NB4 (cell line): ENCODE measurements at regions not wholly inside any gene's neighbourhood (a gene's known extent, or its start where the extent isn't known, plus 50 kb on each side); places are given as distances from the start of the nearest gene placed in this dataset.
"Not testable (repeated sequence)": the region's sequence is repeated elsewhere in the genome, so short reads cannot be mapped to it uniquely, and the experiment has no call there.

ENCODE experiments used
- DNase-seq: peaks from one replicate; pipeline ENCODE4 v3.0.0; 2010; ENCODE audit warnings: low read depth
- H3K4me3 ChIP-seq: one replicate; pipeline ENCODE4 v1.5.1; 2011; ENCODE audit warnings: mild to moderate bottlenecking, low read depth, low read length, moderate library complexity
- MYC ChIP-seq: IDR thresholded peaks from 2 replicates; pipeline ENCODE4 v1.6.1; 2011; ENCODE audit warnings: low read depth, low read length
- POLR2A ChIP-seq: IDR thresholded peaks from 2 replicates; pipeline ENCODE4 v1.6.1; 2011; ENCODE audit warnings: mild to moderate bottlenecking; ENCODE audit not compliant: insufficient read length; ENCODE audit errors: extremely low read depth
- TF ChIP-seq, protein P1 (sequence below): IDR thresholded peaks from one replicate; pipeline ENCODE4 v1.5.1; 2012; ENCODE audit warnings: low read depth, low read length
- TF ChIP-seq, protein P2 (sequence below): IDR thresholded peaks from 2 replicates; pipeline ENCODE4 v1.6.1; 2011; ENCODE audit warnings: low read depth, low read length

DNA sequence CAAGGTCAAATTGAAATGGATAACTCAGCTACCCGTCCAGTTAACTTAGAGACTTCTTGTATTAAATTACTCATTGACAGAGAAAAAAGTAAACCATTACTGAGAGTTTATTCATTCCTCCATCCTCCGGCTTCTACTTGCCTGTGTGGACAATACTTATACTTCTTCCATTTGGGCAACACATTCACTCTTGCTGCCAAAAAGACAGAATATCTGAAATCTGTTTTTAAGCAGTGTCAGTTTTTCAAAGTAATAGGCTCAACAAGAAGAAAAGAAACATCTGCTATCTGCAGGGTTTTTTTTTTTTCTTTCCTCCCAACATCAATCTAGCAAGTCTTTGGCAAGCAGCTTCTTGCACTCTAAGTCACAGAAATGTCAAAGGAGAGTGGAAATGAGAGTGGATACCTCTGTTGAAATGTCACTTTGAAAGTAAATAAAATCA is 1142.8 kb downstream of the PCDH9 start:
- no peak for DNase-seq
- H3K4me3 ChIP-seq = no peak overlapping the region
- TF ChIP-seq, protein P1, sequence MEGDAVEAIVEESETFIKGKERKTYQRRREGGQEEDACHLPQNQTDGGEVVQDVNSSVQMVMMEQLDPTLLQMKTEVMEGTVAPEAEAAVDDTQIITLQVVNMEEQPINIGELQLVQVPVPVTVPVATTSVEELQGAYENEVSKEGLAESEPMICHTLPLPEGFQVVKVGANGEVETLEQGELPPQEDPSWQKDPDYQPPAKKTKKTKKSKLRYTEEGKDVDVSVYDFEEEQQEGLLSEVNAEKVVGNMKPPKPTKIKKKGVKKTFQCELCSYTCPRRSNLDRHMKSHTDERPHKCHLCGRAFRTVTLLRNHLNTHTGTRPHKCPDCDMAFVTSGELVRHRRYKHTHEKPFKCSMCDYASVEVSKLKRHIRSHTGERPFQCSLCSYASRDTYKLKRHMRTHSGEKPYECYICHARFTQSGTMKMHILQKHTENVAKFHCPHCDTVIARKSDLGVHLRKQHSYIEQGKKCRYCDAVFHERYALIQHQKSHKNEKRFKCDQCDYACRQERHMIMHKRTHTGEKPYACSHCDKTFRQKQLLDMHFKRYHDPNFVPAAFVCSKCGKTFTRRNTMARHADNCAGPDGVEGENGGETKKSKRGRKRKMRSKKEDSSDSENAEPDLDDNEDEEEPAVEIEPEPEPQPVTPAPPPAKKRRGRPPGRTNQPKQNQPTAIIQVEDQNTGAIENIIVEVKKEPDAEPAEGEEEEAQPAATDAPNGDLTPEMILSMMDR = no peak
- TF ChIP-seq, protein P2, sequence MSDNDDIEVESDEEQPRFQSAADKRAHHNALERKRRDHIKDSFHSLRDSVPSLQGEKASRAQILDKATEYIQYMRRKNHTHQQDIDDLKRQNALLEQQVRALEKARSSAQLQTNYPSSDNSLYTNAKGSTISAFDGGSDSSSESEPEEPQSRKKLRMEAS = no peak
- TF ChIP-seq POLR2A (no peak), MYC (no peak)

DNA sequence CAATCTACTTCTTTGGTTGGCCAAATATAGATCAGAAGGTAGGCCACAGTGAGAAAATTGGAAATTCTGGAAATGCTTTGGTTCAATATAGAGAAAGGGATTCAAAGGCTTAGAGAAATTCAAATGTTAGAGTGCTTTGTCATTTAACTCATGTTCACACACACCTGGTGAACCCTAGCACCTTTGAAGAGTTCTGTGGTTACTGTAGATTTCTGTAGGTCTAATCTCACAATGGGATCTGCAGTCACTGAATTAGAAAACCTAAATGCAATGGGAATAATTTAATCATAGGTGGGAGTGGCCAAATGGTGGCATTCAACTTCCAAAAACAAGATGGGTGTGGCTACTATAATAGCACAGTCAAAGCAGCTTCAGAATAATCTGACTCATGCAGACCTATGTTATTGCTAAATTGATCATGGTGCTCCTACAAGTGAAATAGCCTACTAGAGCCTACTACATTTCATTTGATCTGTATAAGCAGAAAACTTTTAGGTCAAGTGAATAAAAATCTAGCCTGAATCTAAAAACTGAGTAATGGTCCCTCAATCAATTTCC is 1152.9 kb downstream of the PCDH9 start:
- no peak for DNase-seq
- H3K4me3 ChIP-seq = no peak overlapping the region
- TF ChIP-seq, protein P2 = no peak
- TF ChIP-seq MYC = no peak
- TF ChIP-seq, protein P1 = no peak
- no peak for TF ChIP-seq POLR2A

DNA sequence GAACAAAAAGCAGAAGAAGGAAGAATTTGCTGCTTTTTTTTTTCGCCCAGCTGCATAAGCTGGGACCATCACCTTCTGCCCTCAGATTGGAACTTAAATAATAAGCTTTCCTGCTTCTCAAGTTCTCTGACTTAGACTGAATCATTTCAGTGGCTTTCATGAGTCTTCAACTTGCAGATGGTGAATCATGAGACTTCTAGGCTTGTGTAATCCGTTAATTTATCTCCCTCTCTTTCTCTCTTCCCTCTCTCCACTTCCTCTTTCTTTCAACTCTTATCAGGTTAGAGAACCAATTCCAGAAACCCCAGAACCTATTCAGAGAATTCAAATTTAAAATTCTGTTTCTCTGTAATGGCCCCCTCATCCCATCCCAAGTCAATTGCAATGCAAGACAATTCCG is 1153.7 kb downstream of the PCDH9 start:
- no peak for TF ChIP-seq POLR2A
- TF ChIP-seq, protein P2 = no peak
- TF ChIP-seq, protein P1 = no peak
- peak; percentile 67 for DNase-seq
- no peak overlapping the region for H3K4me3 ChIP-seq

DNA sequence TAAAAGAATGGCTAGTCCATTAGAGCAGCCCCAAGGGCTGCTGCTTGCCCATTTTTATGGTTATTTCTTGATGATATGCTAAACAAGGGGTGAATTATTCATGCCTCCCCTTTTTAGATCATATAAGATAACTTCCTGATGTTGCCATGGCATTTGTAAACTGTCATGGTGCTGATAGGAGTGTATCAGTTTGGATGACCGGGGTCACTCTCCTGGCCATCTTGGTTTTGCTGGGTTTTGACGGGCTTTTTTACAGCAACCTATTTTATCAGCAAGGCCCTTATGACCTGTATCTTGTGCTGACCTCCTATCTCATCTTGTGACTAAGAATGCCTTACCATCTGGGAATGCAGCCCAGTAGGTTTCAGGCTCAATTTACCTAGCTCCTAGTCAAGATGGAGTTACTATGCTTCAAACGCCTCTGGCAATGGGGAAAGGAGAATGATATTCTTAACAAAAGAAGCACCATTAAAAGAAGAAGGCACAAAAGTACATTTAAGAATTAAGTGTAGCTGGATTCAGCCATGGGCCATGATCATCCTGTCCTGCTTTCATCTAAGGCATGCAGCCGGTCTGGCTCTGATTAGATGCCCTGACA is 1156.0 kb downstream of the PCDH9 start:
- TF ChIP-seq, protein P1 = no peak
- no peak for TF ChIP-seq POLR2A
- TF ChIP-seq MYC = no peak
- TF ChIP-seq, protein P2 = no peak
- no peak overlapping the region for H3K4me3 ChIP-seq
- no peak for DNase-seq

DNA sequence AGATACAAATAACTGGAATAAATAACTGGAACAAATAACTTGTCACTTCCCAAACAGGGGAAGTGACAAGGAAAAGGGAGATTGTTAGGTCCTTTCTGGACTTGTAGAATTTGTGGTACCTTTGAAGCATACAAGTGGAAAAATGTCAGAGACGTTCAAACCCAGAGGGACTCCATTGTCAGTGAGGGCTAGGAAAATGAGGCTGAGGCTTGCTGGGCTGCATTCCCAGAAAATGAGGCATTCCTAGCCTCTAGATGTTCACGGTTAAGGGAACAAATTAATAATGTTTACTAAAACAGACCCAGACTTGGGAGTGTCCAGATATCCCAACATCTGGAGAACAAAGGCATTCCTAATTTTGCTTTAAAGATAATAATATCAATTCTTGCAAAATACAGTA is 1158.0 kb downstream of the PCDH9 start:
- DNase-seq, H3K4me3 ChIP-seq: not testable (repeated sequence)

DNA sequence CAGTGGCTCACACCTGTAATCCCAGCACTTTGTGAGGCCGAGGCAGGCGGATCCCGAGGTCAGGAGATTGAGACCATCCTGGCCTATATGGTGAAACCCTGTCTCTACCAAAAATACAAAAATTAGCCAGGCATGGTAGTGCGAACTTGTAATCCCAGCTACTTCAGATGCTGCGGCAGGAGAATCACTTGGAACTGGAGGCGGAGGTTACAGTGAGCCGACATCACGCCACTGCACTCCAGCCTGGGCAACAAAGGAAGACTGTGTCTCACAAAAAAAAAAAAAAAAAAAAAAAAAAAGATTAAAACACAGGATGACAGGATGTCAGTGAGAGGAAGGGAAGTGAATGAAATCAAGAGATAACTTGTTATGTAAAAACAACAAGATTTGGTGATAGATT is 1158.5 kb downstream of the PCDH9 start:
- no peak overlapping the region for H3K4me3 ChIP-seq
- TF ChIP-seq, protein P1 = no peak
- no peak for TF ChIP-seq POLR2A
- no peak for TF ChIP-seq MYC
- TF ChIP-seq, protein P2 = no peak
- DNase-seq = no peak
